ENCODE measurements at regions not wholly inside any gene's neighbourhood (a gene's known extent, or its start where the extent isn't known, plus 50 kb on each side); places are given as distances from the start of the nearest gene placed in this dataset.

DNA sequence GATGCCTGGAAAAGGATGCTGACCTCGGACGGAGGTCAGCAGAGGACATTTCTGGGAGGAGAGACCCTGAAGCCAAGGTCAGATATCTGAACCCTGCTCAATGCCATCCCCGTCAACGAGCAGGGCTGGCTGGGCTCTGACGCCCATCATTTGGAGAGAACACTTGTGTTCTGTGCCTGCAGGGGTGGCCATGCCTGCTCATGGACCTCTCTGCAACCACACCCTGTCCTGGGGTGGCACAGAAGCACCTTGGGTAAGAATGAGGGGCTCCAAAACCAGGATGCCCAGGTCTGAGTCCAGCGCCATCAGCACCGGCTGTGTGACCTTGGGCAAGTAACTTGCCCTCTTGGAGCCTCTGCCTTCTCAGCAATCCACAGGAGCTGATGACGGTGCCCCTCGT, 293.7 kb upstream of the FOXF1 start:
- FAIRE-seq (no peak), DNase-seq (ENCODE audit: low read depth, low spot score) (no peak)
- H3K9ac ChIP-seq (replicated peaks; ENCODE audit: extremely low read depth, insufficient read depth, low read length) = no peak overlapping the region
- POLR2A ChIA-PET = no interaction called here
- no peak overlapping the region for H3K4me2 ChIP-seq (ENCODE audit: insufficient read depth, low read length)
- peaks cover 0 to 7% of the 10 kb centered on the region in 2 experiments for H3K27me3 ChIP-seq (ENCODE audit: control insufficient read depth in 2 of 2, insufficient read depth in 2 of 2, low read length in 2 of 2)
- H3K4me3 ChIP-seq (replicated peaks in 1 of 3; ENCODE audit: insufficient read depth in 1 of 3, low read depth in 1 of 3, low read length in 3 of 3) = no peak overlapping the region
- no peaks in the 10 kb centered on the region for H4K20me1 ChIP-seq (replicated peaks; ENCODE audit: control insufficient read depth, extremely low read depth, insufficient read depth, low read length)
- intact Hi-C loops (cut with micrococcal nuclease) (no loop called here), dilution Hi-C loops (cut with MboI; ENCODE audit: extremely low pct_ligation_motif_present, low sequenced_read_pairs) (no loop called here)
- no peaks in the 10 kb centered on the region for H3K4me1 ChIP-seq (ENCODE audit: control insufficient read depth, extremely low read depth, insufficient read depth, low read length)
- no peaks in the 10 kb centered on the region for H3K36me3 ChIP-seq (ENCODE audit: control insufficient read depth in 2 of 2, extremely low read depth in 1 of 2, insufficient read depth in 2 of 2, low read length in 2 of 2)
- H3K9me1 ChIP-seq (replicated peaks; ENCODE audit: control insufficient read depth, extremely low read depth, insufficient read depth, low read length) = no peaks in the 10 kb centered on the region
- H3K79me2 ChIP-seq (ENCODE audit: control insufficient read depth, insufficient read depth, low read length) = no peaks in the 10 kb centered on the region
- H3K27ac ChIP-seq (ENCODE audit: insufficient read depth, low read depth, low read length) = no peak overlapping the region
- no peak overlapping the region for H2AFZ ChIP-seq (ENCODE audit: low read depth, low read length)
- no peaks in the 10 kb centered on the region for H3K9me3 ChIP-seq (replicated peaks; ENCODE audit: control insufficient read depth, insufficient read depth, low read length)
- no peak for TF ChIP-seq POLR2A (IDR thresholded peaks at IDR 0.05; ENCODE audit: low read depth, low read length)
- no peak for TF ChIP-seq EZH2 (IDR thresholded peaks at IDR 0.05; ENCODE audit: borderline replicate concordance, low read depth, low read length, severe bottlenecking)
- TF ChIP-seq MYC (IDR thresholded peaks at IDR 0.05; ENCODE audit: low read depth, low read length) = no peak
- no peak for TF ChIP-seq POLR2AphosphoS5 (IDR thresholded peaks at IDR 0.05; ENCODE audit: insufficient read depth, low read depth, low read length)
- no peak for TF ChIP-seq GATA2 (IDR thresholded peaks at IDR 0.05; ENCODE audit: insufficient read depth, insufficient read length, low read depth, low read length)
- no peak for TF ChIP-seq JUN (IDR thresholded peaks at IDR 0.05; ENCODE audit: borderline replicate concordance, insufficient read depth, insufficient read length, low read depth)
- TF ChIP-seq, protein P1, sequence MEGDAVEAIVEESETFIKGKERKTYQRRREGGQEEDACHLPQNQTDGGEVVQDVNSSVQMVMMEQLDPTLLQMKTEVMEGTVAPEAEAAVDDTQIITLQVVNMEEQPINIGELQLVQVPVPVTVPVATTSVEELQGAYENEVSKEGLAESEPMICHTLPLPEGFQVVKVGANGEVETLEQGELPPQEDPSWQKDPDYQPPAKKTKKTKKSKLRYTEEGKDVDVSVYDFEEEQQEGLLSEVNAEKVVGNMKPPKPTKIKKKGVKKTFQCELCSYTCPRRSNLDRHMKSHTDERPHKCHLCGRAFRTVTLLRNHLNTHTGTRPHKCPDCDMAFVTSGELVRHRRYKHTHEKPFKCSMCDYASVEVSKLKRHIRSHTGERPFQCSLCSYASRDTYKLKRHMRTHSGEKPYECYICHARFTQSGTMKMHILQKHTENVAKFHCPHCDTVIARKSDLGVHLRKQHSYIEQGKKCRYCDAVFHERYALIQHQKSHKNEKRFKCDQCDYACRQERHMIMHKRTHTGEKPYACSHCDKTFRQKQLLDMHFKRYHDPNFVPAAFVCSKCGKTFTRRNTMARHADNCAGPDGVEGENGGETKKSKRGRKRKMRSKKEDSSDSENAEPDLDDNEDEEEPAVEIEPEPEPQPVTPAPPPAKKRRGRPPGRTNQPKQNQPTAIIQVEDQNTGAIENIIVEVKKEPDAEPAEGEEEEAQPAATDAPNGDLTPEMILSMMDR (IDR thresholded peaks at IDR 0.05; ENCODE audit: extremely low read depth in 1 of 2, insufficient read depth in 1 of 2, low read depth in 1 of 2, low read length in 2 of 2) = no peak
- TF ChIP-seq, protein P2, sequence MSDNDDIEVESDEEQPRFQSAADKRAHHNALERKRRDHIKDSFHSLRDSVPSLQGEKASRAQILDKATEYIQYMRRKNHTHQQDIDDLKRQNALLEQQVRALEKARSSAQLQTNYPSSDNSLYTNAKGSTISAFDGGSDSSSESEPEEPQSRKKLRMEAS (IDR thresholded peaks at IDR 0.05; ENCODE audit: insufficient read depth, insufficient read length) = no peak
- no peak for TF ChIP-seq FOS (IDR thresholded peaks at IDR 0.05; ENCODE audit: borderline replicate concordance, insufficient read depth, low read length)
- CTCF ChIA-PET = interaction anchor here (0.9 kb wide), 1 partner anchor 36 kb away, joined by 3 read pairs; no protein-coding TSS in a partner anchor
- no TSS peak for BruUV-seq (replicated peaks)

Measured in endothelial cell of umbilical vein (primary cell).